ENCODE measurements at regions not wholly inside any gene's neighbourhood (a gene's known extent, or its start where the extent isn't known, plus 50 kb on each side); places are given as distances from the start of the nearest gene placed in this dataset.

DNA sequence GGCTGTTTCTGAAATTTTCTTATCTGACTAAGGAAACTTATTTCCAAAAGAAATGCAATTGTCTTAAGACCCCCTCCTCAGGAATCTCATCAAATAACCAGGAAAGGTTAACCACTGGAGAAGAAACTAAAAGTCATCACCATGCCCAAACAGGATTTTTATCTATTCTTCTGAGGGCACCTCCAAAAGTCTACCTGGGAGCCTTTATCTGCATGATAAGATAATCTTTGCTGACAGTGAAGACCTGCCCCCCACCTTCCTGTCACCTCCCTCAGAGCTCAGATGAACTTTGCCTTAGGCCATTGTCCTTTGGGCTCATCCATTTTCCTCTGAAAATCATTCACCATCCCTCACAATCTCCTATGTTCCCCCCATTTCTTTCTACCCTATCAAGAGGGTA lies 137.3 kb upstream of the SMAD3 start:
- DNase-seq (ENCODE audit: low read depth, low spot score), result no peak

DNA sequence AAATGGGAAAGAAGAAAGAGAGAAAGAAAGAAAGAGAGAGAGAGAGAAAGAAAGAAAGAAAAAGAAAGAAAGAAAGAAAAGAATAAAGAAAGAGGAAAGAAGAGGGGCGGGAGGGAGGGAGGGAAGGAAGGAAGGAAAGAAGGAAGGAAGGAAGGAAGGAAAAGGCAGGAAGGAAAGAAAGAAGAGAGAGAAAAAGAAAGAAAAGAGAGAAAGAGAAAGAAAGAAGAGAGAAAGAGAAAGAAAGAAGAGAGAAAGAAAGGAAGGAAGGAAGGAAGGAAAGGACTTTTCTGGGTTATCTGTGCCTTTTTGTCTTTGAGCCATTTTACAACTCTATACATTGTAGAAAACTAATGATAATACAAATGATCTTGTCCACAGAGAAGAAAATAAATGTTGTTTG lies 136.6 kb upstream of the SMAD3 start:
- no peak for DNase-seq (ENCODE audit: low read depth, low spot score)

DNA sequence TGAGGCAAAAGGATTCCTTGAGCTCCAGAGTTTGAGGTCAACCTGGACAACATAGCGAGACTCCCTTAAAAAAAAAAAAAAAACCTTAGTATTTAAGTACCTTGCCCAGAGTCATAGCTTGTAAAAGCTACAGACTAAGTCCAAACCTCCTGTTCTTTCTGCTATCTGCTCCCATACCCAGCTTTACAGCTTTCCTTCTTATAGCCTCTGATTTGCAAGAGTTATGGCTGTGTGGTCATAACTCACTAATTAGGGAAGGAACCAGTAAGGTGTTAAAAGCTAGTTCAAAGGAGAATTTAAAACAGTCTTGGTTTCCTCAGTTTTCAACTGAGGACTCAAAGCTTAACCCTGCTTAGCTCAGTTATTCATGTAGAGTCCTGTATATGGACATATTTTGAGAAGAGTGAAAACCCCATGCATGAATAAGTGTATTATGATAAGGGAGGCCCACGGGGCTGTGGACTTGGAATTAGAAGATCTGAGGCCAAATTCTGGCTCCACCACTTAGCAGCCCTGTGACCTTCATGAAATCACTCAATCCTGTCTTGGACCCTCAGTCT lies 135.5 kb upstream of the SMAD3 start:
- no peak for DNase-seq (ENCODE audit: low read depth, low spot score)

DNA sequence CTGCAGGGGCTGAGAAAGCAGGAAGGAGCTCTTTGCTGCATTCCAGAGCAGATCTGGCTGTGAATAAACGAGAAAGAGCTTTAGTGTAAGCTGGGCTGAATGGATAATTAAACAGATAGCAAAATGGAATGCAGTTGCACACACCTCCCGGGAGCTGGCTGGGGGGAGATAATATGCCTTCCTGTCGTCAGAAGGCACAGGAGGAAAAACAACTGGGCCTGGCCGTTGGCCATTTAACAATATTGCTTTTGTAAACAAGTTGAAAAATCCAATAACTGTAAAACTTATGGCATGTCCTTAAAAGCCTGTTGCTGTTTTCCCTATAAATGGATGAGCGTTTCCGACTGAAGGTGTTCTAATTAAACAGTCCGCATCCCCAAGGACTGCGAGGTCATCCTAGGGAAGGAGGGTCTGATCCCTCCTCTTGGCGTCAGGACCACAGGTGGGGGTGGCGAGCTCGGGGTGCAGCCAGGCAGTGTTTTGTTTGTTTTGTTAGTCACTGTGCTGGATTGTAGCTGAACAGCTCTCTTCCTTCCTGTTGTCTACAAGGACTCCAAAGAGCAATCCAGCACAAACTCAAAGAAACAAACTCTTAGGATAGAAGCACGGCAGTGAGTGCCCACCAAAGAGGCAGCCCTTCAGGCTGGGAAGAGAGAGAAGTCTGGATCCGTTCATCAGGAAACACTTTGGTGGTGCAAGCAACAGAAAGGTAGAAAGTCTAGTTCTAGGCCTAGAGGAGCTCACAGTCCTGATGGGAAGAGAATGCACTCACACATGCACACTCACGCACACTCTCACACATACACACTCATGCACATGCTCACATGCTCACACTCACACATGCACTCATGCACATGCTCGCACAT lies 133.4 kb upstream of the SMAD3 start:
- DNase-seq (ENCODE audit: low read depth, low spot score), result no peak

DNA sequence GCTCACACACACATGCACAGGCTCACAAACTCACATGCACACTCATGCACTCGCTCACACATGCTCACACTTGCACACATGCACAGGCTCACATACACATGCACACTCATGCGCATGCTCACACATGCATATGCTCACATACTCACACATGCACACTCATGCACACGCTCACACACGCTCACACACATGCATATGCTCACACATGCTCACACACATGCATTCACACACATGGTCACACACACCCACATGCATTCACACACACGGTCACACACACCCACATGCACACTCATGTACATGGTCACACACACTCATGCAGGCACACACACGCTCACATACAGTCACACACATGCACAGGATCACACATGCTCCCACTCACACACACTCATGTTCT lies 132.8 kb upstream of the SMAD3 start:
- no peak for DNase-seq (ENCODE audit: low read depth, low spot score)

DNA sequence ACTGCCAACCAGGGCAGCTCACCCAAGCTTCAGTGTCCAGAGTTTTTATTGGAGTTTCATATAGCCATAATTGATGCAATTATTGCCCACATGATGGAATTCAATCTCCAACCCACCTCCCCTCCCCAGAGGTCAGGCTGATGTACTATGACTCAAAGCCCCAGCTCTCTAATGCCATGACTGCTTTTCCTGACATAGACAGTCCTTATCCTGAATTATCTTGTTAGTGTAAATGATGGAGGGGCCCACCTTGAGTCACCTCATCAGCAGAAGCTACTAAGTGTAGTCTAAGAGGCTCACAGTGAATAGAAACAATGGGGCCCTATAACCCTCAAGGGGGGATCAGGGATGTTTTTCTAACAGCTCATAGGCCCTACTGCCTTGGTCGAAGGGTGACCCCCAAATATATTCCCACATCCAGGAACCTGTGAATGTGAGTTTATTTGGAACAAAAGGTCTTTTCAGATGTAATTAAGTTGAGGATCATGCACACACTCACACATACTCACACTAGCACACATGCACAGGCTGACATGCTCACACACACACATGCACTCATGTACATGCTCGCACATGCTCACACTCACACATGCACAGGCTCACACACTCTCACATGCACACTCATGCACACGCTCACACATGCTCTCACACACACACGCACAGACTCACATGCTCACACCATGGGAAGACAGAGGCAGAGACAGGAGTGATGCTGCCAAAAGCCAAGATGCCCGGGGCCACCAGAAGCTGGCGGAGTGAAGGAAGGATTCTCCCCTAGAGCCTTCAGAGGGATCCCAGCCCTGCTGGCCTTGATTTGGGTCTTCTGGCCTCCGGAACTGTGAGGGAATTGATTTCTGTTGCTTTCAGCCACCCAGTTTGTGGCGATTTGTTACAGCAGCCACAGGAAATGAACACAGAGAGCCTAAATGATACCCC lies 131.2 kb upstream of the SMAD3 start:
- no peak for DNase-seq (ENCODE audit: low read depth, low spot score)

DNA sequence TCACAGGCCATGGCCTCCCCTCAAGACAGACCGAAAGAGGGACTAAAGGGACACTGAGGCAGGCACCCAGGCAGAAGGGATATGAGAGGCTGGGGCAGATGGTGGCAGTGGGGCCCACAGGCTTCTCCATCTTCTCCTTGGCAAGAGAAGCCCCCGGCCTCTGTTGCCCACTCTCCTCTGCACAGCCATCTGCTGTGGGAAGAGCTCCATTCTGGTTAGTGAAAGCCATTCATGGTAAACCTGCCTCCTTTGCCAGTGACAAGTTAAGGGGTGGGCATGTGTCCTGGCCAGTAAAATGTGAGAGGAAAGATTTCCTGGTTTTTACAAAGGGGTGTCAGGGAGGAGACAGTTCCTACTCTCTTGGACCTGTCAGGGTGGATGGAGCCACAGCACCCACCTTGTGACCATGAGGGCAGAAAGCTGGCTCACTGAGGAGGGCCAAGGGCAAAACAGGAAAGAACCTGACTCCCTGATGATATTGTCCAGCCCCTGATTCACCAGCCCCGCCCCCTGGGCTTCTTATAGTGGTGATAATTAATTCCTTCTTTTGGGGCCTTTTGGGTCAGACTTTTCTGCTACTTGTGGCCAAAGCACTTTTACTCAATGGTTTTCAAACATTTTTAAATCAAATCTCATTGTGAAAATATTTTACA lies 130.4 kb upstream of the SMAD3 start:
- DNase-seq (ENCODE audit: low read depth, low spot score), result no peak

DNA sequence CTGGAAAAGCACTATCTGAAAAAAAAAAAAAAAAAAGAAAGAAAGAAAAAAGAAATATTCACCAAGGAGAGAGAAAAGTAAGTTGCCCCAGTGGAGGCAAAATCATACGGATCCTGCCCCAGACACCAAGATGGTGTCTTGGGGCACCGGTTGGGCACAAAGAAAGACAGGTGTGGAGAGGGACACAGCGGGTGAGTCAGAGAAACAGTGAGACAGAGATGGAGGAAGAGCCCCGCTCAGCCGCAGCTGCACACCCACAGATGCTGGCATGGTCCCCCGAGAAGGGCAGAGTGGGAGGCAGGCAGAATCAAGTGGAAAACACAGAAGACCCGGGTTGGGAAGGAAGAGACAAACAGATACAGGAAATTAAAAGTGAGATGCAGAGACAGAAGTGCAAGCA lies 129.7 kb upstream of the SMAD3 start:
- no peak for DNase-seq (ENCODE audit: low read depth, low spot score)

DNA sequence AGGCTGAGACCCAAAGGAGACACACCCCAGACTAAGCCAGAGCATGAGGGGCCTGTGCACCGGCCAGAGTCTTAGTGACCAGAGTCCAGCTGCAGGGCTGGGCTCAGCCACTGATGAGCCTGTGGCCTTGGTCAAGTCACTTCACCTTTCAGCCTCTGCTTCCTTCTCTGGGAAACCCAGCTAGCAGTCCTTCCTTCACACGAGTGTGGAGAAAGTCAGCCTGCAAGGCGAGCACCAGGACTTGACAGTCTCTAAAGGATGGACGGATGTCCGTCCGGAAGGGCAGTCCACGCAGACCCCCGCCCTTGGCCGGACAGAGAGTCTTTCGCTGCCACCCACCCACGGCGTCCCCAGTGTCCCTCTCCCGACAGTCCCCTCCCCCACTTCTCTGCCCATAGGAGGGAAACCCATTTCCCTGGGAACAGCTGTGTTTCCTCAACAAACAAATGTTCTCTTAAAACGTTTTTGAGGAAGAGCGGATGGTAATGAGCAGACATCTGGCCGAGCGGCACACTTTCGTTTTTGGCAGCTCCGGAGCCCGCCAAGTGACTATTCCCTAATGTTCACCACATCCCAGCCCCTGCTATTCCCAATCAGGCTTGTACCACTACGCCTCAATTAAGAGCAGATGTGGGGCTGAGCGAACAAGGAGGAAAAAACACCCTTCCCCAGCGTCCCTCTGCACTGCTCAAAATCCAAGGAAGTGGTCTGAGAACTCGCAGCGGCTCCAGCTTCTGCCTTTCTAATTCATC lies 129.1 kb upstream of the SMAD3 start:
- DNase-seq (ENCODE audit: low read depth, low spot score), result no peak

DNA sequence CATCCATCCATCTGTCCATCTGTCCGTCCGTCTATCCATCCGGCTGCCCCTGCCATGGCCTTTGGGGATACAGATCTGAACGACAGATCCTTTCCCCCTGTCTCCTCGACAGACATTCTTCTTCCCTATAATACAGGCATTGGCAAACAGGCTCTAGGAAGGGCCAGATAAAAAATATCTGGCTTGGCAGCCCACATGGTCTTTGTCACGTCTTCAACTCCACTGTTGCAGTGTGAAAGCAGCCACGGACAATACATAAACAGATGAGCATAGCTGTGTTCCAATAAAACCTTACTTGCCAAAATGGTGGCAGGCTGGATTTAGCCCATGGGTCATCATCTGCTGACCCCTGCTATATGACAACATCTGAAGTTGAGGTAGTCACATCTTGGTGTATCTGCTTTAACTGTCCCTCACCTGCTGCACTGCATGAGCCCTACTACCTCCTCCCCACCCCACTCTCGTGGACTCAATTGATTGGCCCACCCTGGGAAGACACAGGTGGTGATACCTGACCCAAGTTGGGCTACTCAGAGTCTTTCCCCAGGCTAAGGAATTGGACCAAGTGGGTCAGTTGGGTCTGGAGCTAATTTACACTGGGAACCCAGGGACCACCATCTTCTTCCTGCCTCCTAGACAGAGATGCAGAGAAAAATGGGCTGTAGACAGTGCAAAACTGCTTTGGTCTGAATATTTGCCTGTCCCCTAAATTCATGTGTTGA lies 128.4 kb upstream of the SMAD3 start:
- no peak for DNase-seq (ENCODE audit: low read depth, low spot score)

DNA sequence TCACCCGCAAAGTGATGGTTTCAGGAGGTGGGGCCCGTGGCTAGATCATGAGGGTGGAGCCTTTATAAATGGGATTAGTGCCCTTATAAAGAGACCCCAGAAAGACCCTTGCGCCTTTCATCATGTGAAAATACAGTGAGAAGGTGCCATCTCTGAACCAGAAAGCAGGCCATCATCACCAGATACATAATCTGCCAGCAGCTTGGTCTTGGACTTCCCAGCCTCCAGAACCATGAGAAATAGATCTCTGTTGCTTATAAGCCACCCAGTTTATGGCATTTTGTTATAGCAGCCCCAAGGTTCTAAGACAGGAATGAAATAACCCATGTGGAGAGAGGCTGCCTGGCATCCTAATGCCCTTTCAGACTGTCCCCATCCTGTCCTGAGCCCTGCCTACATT lies 127.8 kb upstream of the SMAD3 start:
- DNase-seq (ENCODE audit: low read depth, low spot score), result no peak

DNA sequence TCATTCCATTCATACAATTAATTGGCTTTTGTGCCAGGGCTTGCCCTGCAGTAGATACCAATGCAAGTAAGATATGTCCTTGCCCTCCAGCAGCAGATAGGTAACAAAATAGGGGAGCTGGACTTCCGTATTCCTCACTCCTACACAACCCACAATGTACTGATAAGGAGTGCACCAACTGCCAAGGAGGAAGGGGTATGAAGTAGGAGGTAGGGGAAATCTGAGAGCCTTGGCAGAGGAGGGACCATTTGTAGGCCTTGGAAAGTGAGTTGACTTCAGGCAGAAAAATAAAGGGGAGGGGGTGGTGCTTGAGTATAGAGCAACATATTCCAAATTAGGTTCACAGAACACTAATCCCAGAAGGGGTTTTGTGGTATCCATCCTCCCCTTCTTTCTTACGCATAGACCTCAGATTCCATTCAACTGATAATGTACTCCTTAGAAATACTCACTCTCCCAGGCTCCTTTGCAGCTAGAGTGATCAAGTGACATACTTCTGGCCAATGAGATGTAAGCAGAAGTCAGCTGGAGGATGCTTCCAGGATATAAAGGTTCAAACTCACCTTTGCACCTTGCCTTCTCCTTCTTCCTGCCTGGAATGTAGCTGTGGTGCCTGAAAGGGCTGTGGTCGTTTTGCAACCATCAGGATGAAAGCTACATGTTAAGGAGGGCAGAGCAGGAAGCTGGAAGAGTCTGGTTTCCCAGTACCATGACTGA lies 127.1 kb upstream of the SMAD3 start:
- no peak for DNase-seq (ENCODE audit: low read depth, low spot score)

DNA sequence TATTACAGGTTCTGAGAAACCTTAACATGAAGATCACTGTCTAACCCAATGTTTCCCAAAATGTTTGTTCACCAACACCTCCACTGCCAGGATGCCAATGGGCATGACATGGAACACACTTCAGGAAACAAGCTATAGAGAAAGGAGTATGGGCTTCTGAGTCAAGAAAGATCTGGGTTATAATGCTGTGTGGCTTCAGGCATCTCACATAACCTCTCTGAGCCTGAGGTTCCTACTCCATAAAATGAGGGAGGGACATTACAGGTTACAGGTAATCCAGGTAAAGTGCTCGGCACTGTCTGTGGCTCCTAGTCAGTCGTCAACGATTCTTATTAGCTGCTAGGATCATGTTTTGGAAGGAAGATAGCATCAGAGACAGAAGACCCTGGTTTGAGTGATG lies 126.4 kb upstream of the SMAD3 start:
- no peak for DNase-seq (ENCODE audit: low read depth, low spot score)

DNA sequence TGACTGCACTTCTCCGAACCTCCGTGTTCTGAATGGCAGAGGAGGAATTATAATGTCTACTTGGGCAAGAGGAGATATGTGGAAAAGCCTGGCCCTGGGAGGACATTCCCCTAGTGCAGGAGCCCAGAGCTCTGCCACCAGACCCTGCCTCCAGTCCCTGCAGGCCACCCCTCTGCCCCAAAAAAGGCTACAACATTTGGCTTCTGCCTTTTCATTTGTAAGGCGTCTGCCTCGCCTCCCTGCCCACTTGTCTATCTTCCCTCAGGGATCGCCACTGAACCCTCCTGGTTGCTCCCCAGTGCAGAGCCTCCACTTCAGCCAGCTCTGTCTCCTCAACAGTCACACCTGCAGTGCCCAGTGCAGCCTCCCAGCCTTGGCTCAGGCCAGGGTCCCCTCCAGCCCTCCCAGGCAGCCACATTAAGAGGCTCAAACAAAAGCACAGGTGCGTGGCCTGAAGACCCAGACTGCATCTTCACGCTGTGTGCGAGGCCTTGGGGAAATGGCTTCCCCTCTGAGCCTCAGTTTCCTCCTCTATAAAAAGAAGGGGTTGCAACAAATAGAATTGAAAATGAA lies 125.9 kb upstream of the SMAD3 start:
- DNase-seq (ENCODE audit: low read depth, low spot score), result no peak

DNA sequence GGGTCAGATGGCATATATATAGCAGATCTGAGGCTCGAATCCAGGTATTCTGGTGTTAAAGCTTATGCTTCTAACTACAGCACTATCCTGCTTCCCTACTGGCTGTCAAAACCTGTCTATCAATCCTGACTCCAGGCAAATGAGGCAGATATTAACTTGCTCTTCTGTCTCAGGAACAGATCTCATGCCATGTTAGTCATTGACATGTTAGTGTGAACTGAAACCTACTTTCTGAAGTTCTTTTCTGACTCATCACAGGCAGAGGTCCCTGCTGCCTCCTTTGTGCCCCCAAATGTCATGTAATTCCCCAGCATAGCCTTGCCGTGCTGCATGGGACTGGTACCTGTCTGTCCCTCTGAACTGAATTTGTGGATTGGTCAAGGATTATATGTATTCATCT lies 125.0 kb upstream of the SMAD3 start:
- DNase-seq (ENCODE audit: low read depth, low spot score), result no peak

DNA sequence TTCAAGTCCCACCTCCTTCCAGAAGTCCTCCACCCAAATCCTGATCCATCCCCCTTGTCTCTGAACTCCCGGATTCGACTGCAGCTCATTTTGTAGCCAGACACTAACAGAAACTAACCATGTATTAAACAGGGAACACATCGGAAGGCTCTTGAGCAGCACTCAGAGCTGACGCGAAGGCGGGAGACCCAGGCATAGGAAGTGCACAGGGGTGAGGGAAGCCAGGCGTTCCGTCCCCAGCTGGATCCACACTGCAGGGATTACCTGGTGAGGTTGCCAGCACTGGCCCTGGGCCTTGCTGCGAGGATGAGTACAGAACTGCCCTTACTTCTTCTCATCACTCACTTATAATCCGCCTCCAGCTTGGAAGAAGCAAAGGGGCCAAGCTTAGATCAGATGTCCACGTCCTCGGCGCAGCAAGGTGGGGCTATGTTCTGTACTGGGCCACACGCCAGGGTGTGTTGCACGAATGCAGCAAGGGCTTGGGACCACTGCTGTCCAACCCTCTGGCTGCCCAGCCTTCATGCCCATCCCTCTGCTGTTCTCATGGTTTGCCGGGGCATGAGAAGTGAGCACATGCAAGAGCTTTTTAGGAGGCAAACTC lies 124.2 kb upstream of the SMAD3 start:
- DNase-seq (ENCODE audit: low read depth, low spot score), result no peak

DNA sequence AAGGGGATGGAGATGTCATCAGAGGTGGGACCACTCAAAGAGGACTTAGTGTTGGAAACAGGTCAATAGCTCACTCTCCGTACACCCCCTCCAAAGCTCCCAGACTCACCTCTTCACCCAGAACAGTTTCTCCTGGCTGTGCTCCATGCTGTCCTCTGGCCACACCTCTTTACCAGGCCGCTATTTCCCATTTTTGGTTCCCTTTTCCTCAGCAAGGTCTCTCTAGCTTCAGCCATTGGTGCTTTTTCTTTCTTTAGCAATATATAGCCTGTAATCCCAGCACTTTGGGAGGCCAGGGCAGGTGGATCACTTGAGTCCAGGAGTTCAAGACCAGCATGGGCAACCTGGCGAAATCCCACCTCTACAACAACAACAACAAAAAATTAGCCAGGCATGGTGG lies 123.6 kb upstream of the SMAD3 start:
- no peak for DNase-seq (ENCODE audit: low read depth, low spot score)

DNA sequence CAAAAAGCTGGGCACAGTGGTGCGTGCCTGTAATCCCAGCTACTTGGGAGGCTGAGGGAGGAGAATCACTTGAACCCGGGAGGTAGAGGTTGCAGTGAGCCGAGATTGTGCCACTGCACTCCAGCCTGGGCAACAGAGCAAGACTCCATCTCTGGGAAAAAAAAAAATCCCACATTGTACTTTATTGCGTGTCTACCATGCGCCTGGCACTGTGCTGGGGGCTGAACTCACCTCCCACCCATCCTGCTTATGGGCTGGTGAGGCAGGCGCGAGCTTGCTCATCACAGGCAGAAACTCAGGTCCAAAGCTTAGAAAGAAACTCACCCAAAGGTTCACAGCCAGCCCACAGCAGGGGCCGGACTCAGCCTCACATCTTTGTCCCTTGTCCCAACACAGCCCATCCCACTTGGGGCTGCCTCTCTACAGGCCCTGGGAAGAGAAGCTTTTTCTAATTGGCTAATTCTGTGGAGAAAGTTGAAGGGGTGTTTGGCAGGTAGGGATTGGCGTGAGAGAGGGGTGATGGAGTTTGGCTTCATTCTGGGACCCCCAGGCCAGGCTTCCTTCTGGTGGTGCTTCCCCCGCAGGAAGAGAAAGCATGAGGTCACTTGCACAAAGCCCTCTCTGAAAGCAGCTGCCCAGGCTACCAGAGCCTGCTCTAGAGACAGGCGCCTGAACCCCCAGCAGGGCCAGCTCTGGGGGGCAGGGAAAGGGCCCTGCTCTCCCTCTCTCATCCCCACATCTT lies 122.6 kb upstream of the SMAD3 start:
- DNase-seq (ENCODE audit: low read depth, low spot score), result no peak

All from pulmonary artery endothelial cell (primary cell).